NCI-H2029 (cell line): ENCODE measurements at regions not wholly inside any gene's neighbourhood (a gene's known extent, or its start where the extent isn't known, plus 50 kb on each side); places are given as distances from the start of the nearest gene placed in this dataset.
A peak's percentile ranks its signal among the peaks of the same experiment; 100 is the strongest.
"Not testable (repeated sequence)": the region's sequence is repeated elsewhere in the genome, so short reads cannot be mapped to it uniquely, and the experiment has no call there.

Experiments used
- DNase-seq: peaks from one replicate; lab custom pipeline; 2025; lab: John Stamatoyannopoulos, UW

DNA sequence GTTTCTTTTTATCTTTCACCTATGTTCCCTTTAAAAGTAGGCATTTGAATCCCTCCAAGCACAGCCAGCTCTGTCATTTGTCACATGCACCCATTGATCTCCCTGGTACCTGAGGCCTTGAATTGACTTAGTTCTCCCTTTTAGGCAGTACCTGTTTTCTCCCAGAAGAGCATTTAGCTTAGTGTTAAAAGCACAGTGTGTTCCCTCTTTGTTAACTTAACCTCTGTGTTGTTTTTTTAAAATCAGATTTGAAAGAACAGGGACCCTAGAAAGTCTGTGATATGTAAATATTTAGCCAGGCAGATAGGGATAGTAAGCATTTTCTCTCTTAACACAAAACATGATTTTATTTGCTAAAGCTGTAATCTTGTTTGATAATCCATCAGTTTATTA, 113.8 kb upstream of the SPATA31D4 start:
- DNase-seq = no peak

DNA sequence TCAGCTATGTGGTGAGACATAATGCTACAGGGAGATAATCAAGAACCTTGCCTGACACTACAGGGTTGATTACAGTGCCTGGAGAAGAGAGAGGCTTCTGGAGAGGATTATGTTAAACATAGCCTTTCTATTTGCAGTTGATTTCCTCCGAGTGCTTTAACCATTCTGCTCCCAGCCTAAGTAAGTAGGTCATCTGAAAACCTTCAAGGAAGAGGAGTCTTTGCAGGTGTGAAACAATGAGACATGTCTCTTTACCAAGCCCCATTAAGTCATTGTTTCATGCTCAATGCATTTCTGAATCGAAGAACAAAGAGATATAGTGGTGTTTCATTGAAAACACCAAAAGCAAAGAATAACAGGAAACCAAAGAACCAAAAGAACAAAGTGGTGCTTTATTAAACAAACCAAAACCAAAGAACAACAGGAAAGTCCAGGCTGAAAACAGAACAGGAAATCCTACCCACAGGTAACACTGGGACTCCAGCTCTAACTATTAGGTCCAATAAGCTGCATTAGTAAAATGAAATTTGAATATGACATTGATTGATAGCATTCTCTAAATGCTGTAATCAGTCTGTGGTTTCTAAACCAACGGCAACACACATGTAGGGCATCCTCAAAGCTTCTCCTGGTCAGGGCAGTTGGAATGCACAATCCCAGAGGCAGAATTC, 113.3 kb upstream of the SPATA31D4 start:
- DNase-seq = peak; percentile 28

DNA sequence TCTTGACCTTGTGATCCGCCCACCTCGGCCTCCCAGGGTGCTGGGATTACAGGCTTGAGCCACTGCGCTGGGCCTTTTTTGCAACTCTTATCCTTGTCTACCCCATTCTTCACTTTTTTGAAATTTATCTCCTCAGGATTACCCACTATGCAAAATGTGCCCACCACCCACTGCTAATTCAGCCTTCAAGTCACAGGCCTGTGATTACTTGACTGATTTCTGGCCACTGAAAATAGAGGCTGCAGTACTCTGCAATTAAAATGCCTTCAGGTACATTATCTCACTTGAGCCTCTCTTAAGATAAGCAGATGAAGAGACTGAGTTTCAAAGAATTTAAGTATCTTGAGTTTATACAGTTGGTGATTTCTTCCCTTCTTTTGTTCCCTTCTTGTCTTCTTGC, 112.4 kb upstream of the SPATA31D4 start:
- DNase-seq = no peak

DNA sequence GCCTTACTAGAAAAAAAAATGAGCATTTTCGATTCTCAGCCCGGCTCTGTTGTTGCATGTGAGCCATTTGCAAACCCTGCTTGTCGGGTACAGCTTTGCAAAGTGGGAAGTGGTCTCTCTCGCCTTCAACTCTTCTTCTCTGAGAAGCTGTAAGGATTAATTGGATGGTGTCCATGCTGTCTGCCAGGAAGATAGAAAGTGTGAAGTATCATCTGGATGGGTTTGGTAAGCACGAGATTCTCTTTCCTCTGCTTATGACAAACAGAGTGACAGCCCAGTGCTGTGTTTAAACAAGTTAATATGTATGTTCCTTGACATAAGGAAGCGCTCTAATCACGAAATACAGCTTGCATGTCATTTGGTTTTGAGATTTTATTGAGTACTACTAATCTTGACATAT, 109.1 kb upstream of the SPATA31D4 start:
- DNase-seq = peak; percentile 18

DNA sequence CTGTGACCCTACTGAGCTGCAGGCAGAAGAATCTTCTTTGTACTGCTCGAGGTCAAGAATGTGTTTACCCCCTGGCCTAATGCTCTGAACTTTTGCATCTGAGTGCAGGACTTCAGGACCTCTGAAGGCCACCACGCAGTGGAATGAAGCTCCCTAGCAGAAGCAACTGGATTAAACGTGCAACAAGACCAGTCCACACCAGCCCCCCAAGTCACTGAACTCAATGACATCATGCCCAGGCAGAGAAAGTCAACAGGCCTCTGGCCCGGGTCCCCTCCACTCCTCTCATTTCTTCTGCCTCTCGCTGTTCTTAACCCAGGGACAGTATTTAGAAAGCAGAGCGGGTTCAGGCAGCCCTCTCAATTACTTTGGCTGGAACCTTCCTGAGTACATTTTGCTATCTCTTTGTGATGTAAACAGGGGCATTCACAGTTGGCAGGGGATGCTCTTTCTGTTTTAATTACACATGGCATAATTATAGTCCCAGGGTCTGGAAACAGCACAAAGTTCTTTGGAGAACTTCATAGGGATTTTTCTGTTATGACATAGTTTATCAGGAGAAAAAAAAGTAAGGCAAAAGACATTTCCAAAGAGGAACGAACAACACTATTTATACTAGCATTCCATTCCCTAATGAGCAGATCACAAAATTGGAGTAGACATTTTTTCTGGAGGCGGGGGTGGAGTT, 108.2 kb upstream of the SPATA31D4 start:
- no peak for DNase-seq

DNA sequence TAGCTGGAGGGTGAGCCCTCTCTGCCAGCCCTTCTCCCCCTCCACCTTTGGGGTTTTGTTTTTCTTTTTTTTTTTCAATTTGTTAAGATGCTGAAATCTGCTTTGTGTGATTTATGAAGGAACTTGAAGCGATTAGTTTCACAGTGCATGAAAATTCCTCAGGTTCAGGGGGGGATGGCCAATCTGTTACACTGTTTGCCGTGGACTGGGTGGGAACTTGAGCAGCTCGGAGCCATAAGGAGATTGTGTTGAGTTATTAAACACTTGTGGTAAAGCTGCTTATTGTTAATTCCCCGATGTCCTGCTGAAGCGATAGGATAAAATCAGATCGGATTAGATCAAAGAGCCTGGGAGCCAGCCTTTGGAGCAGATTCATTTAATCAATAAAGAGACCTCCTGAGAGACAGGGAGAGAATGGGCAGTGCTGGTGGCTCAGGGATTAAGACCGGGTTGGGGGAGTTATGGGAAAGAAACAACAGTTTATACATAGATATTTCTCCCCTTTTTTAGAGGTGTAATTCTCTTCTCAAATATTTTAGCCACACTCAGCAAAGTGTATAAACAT, 105.8 kb upstream of the SPATA31D4 start:
- DNase-seq = no peak

DNA sequence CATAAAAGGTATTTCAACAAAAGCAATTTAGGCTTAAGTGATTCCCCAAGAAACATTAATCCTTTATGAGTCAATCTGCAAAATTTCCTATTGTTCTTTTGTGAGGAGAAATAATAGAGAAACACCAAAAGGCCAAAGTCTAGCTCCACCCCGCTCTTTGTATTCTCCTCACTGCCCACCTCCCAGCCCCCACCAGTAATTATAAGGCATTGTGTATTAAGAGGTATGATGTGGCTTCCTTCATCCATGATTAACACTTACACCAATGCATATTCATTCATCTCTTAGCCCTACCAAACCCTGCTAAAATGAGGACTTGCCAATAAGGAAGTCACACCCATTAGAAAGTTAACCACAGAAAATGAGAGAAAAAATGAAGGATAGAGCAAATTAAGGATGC, 105.3 kb upstream of the SPATA31D4 start:
- DNase-seq = no peak

DNA sequence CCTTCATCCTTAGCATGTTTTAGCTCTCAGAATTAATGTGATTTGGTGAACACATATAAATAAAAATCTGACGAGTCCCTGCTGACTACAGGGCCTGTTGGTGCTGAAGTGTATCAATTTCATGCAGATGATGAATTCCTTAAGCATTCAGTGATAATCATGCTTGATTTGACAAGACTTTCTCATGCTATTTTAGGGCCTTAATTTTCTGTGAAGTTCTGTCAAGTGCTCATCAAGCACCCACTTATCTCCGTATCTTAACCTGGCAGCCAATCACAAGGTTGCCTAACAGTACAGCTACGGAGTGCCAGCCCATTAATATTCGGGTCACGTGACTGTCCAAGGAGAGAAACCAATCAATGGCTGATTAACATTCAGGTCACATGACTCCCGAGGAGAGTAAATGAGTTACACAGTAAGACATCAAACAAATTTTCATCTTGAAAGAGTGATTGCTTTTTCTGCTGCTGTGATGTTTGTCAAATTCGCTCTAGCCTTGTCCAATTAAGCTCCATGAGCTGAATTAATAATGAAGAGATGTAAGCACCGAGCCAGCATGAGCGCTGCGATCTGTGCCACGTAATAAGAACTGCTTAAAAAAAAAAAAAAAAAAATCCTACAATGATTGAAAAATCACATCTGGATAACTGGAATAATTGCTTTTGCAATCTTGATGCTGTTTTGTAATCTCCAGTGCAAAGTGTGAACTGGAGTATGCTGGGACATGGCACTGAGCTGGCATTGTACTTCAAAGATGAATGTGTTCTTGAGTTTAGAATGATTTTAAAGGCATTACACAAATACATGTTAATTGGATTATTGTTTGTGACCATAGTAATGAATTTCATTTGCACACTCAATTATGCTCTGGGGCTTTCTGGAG, 104.3 kb upstream of the SPATA31D4 start:
- no peak for DNase-seq

DNA sequence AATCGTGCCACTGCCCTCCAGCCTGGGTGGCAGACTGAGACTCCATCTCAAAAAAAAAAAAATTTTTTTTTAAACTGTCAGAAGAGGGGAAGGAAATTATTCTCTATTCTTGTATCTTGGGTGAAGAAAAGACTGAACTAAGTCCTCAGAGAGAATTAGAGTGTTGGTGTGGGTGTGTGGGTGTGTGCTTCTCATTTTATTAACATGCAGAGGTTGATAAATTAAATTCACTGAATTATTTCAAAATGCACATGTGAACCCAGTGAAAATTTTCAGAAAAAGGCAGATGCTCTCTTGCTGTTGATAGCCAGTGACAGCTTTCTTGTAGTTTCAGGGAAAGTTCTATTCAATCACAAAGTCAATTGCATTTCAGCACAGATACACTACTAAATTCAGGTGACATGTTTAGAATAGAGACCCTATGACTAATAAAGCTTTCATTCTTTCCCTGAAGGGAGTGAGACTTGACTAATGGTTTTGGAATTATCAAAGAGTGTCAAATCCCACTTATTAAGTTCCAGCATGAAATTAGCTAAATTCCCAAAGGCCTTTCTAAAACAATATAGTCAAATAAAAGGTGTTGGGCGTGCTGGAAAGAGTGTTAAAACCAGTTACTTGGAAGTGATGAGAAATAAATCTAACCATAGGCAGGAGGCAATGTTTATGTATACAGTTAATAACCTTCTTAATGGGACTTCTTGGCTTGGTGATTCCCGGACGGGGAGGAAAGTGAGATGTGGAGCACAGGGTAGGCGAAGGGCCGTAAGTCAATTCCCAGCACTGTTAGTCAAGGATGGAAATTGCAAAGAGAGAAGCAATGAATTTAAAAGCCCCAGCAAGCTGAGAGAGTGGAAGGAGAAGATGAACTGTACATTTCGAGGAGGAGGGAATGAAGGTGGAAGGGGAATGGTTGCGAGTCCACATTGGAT, 103.2 kb upstream of the SPATA31D4 start:
- no peak for DNase-seq

DNA sequence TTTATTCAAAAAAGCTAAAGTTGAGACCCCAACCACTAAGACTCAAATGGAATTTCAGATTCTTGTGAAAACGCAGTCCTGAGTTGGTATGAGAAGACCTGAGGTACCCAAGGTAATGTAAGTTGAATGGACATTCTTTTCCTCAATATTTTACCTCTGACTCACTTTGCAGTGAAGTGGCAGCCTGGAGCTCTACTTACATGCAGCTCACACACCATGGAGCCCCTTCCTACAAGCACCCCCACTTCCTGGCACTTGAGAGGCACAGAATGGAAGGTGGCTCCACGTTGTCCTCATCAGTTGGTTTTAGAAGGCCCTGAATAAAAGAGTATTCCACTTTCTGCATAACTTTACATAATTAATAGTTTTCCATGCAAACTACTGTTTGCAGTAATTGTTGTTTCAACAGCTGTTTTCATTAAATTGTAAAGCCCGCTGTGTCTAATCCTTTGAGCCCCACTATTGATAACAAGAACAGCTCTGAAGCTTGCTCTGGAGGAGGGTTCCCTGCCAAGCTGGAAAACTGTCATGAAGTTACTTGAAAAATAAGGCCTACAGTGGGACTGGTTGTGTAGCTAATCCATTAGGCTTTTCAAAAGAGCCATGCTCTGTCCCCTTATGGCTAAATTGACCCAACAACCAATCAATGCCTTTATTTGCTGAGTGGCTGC, 102.2 kb upstream of the SPATA31D4 start:
- DNase-seq = no peak

DNA sequence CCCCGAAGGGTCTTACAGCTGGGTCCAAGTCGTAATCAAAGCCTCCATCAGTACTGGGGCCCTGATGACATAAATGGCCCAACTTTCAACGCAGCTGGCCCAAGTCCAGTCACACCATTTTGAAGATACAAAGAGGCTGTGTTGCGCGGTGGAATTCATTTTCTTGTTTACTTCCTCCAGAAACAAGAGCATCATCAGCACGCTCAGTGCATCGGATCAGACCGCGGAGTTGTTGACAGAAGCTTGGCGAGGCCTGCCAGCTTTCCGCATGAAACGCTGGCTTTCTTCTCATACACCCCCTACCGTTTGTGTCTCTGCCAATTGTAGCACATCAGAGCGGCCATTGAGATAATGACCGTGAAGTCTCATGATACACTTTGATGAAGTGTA, 101.7 kb upstream of the SPATA31D4 start:
- peak; percentile 90 for DNase-seq

DNA sequence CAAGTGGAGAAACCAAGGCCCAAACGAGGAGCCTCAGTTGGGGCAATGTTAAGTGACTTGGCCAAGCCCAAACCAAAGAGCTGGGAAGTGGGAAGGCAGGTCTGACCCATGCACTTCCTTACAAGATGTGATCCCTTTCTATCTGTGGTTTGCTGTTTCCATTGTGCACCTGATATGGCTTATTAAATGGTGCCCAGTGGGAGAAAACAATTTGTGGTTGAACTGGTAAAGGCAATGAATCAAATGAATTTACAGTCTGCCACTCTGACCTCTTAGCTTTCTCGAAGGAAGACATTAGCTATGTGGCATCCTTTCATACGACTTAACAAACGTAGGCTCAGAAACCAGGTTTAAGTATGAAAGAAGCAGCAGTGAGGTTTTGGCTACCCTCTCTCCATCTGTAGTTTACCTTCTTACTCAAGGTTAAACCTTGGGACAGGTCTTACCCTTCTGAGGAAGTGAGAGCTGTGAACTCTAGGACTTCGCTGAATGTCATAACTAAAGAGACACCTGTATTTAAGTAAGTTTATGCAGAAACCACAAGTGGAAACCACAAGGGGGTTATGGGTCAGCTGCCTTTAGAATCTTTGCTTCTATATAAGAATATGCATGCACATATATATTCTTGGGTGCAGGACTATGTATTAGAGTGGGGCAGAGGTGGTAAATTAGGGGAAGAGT, 100.5 kb upstream of the SPATA31D4 start:
- no peak for DNase-seq

DNA sequence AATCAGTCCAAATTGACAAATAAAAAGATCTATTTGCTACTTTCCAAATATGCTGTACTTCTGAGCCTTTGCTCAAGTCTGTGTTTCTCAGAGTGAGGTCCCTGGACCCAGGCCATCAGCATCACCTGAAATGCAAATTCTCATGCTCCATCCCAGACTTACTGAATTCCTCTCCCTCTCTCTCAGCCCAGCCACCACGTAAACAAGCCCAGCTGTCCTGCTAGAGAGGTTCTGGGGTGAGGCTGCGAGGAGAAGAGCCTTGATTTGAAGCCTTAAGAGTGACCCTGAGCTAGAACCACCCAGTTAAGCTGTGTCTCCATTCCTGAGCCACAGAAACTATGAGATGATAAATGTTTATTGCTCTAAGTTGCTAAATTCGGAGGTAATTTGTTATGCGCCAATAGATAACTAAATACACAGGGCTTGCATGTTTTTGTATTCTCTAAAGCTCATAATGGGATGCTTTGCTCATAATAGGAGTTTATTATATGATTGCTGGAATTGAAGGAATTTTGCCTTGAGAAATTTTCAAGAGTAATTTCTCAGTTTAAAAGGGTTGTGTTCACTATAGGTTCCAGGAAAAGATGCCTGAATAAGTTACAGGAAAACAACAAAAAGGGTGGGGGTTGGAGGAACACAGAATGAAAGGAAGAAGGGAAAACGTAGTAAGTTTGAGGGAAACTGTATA, 98.9 kb upstream of the SPATA31D4 start:
- no peak for DNase-seq

DNA sequence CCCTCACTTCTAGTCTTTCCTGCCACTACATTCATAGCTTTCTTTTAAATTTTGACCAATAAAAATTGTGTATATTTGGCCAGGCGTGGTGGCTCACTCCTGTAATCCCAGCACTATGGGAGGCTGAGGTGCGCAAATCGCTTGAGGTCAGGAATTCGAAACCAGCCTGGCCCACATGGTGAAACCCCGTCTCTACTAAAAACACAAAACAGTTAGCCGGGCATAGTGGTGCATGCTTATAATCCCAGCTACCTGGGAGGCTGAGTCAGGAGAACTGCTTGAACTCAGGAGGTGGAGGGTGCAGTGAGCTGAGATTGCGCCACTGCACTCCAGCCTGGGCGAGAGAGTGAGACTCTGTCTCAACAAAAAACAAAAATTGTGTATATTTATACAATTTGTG, 97.8 kb upstream of the SPATA31D4 start:
- DNase-seq = not testable (repeated sequence)

DNA sequence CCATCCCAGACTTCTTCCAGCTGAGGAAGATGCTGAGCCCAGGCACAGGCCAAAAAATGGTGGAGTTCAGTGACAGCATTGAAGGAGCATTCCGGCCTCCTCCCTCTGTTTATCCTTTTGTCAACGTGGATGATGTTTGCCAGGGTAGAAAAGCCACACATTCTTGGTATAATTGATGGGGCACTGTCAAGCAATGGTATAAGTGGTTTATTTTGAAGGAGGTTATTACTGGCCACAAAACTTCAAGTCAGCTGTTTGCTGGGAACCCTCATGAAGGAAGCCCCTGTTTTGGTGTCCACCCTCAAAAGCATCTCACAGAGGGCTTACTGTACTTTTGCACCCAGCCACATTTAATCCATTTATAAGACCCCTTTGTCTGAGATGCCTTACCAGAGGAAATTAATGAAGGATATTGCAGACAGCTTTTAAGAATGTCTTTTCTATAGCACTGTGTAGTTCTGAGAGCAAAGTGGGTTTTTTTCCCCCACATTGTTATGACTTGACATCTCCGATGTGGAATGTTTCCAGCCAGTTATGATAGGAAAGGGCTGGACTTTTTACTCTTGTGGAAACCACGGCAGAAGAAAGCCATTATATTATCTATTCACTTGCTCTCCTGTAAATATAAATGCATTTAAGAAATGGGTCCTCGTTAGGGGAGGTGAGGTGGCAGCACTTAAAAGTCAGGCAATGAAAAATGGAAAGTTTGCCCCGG, 95.5 kb upstream of the SPATA31D4 start:
- no peak for DNase-seq

DNA sequence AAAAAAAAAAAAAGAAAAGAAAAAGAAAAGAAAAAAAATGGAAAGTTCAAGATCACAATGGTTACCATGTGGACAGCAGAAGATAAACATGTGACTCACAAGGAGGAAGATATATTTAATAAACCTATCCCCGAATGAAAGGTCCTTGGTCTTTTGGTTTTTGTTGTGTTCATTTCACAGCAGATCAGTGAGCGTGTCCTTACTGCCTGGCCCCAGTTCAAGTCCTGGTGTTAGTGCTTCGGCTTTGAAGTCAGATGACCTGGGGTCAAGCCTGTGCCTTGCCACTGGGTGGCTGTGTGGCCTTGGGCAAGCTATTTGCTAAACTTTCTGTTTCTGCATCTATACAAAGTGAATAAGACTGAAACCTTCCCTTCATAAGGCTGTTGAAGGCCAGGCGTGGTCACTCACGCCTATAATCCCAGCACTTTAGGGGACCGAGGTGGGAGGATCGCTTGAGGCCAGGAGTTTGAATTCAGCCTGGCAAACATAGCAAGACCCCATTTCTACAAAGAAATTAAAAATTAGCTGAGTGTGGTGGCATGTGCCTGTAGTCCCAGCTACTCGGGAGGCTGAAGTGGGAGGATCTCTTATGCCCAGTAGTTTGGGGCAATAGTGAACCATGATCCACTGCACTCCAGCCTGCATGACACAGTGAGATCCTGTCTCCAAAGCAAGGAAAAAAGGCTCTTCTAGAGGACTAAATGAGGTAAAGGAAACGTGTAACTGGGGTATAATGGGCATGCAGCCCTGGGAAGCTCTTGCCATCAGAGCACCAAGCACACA, 94.5 kb upstream of the SPATA31D4 start:
- DNase-seq = no peak

DNA sequence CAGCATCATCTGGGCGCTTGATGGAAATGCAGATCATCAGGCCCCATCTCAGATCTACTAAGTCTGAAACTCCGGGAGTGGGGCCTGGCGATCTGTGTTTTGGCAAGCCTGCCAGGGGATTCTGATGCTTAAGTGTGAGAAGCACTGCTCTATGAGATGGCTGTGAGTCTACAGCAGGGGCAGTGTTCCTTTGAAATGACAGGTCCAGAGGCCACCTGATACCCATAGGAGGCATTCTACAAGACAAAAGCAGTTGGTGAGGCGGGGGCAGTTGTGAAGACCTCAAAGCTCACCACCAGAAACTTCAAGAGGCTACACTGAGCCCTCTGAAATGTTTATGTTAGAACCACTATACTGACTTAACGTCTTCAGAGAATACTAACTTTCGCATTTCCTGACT, 86.9 kb upstream of the SPATA31D4 start:
- DNase-seq = no peak

DNA sequence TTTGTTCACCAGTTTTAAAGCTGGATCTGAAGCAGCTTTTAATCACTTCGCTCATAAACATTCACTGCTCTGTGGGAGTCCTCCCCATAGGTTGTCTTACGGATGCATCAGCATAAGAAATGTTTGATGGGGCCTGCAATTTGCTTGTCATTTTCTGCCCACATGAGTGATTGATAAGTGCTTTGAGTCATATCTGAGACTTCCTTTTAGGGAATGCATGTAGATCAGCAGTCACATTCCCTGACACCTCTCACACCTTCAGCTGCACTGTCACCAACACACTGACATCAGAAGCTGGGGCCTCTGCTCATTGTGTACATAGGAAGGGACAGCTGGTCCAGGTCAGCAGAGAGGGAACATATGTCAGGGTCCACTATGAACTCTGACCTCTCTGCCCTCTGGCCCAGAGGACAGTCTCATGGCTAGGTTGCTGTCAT, 84.1 kb upstream of the SPATA31D4 start:
- DNase-seq = no peak
